Lower leg skin (tissue), 3 donors: ENCODE measurements at regions not wholly inside any gene's neighbourhood (a gene's known extent, or its start where the extent isn't known, plus 50 kb on each side); places are given as distances from the start of the nearest gene placed in this dataset.

ENCODE experiments used
- CTCF ChIP-seq, 3 donors: fragments of 450-650 bp; IDR thresholded peaks; one replicate each; pipeline ENCODE4 v1.5.1; 2016; ENCODE audit warnings: antibody characterized with exemption in 3 of 3, mild to moderate bottlenecking in 3 of 3, moderate library complexity in 2 of 3
- POLR2A ChIP-seq, 2 donors: fragments of 450-650 bp; IDR thresholded peaks; one replicate each; pipeline ENCODE4 v1.6.1; 2016 to 2017; ENCODE audit warnings: antibody characterized with exemption in 2 of 2, mild to moderate bottlenecking in 1 of 2, moderate library complexity in 1 of 2

- no peak for TF ChIP-seq CTCF (IDR thresholded peaks at IDR 0.05)
- no peak for TF ChIP-seq POLR2A (IDR thresholded peaks at IDR 0.05)
These were observed 686.6 kb downstream of the BRD1 start for GRCh38 chr22:49140911-49141665.
